Stimulated activated CD8-positive, alpha-beta memory T cell treated with anti-CD3 and anti-CD28 coated beads, Interleukin-4, amount 100 ng/mL, for 1 hour (primary cell): ENCODE measurements at regions not wholly inside any gene's neighbourhood (a gene's known extent, or its start where the extent isn't known, plus 50 kb on each side); places are given as distances from the start of the nearest gene placed in this dataset.
"Not testable (repeated sequence)": the region's sequence is repeated elsewhere in the genome, so short reads cannot be mapped to it uniquely, and the experiment has no call there.

Experiments
- DNase-seq, 2 donors: peaks; one replicate each; pipeline ENCODE4 v3.0.0-alpha.2; 2020; ENCODE audit warnings: low read depth in 2 of 2, low spot score in 1 of 2

- DNase-seq: no peak
These were observed 161.3 kb upstream of the USP25 start for GRCh38 chr21:15568516-15568915.

- no peak for DNase-seq
These were observed 142.9 kb upstream of the USP25 start for GRCh38 chr21:15586752-15587427.

GRCh38 chr21:15592271-15592860, 137.4 kb upstream of the USP25 start:
- no peak for DNase-seq

GRCh38 chr21:15592957-15593356, 136.8 kb upstream of the USP25 start:
- no peak for DNase-seq

- no peak for DNase-seq
These were observed 128.4 kb upstream of the USP25 start for GRCh38 chr21:15601390-15601789.

- no peak for DNase-seq
These were observed 125.4 kb upstream of the USP25 start for GRCh38 chr21:15604413-15604812.

- DNase-seq: no peak
These were observed 115.0 kb upstream of the USP25 start for GRCh38 chr21:15614766-15615165.

- DNase-seq: no peak
These were observed 112.8 kb upstream of the USP25 start for GRCh38 chr21:15616864-15617574.

- no peak for DNase-seq
These were observed 111.8 kb upstream of the USP25 start for GRCh38 chr21:15617964-15618363.

GRCh38 chr21:15620892-15621291, 108.9 kb upstream of the USP25 start:
- no peak for DNase-seq

- DNase-seq: no peak
These were observed 105.1 kb upstream of the USP25 start for GRCh38 chr21:15624646-15625045.

- no peak for DNase-seq
These were observed 104.4 kb upstream of the USP25 start for GRCh38 chr21:15625363-15625762.

- no peak for DNase-seq
These were observed 103.8 kb upstream of the USP25 start for GRCh38 chr21:15626031-15626430.

- DNase-seq: no peak
These were observed 102.8 kb upstream of the USP25 start for GRCh38 chr21:15627011-15627410.

- no peak for DNase-seq
These were observed 102.0 kb upstream of the USP25 start for GRCh38 chr21:15627823-15628222.

- DNase-seq: no peak
These were observed 98.4 kb upstream of the USP25 start for GRCh38 chr21:15631342-15631741.

- not testable (repeated sequence) for DNase-seq
These were observed 95.2 kb upstream of the USP25 start for GRCh38 chr21:15634541-15634940.

GRCh38 chr21:15638856-15639549, 90.8 kb upstream of the USP25 start:
- no peak for DNase-seq

GRCh38 chr21:15640113-15640512, 89.7 kb upstream of the USP25 start:
- DNase-seq: not testable (repeated sequence)

GRCh38 chr21:15644489-15644888, 85.3 kb upstream of the USP25 start:
- DNase-seq: no peak

- no peak for DNase-seq
These were observed 84.0 kb upstream of the USP25 start for GRCh38 chr21:15645830-15646229.

GRCh38 chr21:15650735-15651134, 79.0 kb upstream of the USP25 start:
- no peak for DNase-seq
